GM18868 (cell line): ENCODE measurements at regions not wholly inside any gene's neighbourhood (a gene's known extent, or its start where the extent isn't known, plus 50 kb on each side); places are given as distances from the start of the nearest gene placed in this dataset.

Experiments
- ATAC-seq: cut with Tn5 transposase; IDR thresholded peaks from one replicate; pipeline ENCODE4 v1.9.1; 2021; ENCODE audit warnings: mild to moderate bottlenecking, moderate library complexity; ENCODE audit not compliant: unreplicated experiment

DNA sequence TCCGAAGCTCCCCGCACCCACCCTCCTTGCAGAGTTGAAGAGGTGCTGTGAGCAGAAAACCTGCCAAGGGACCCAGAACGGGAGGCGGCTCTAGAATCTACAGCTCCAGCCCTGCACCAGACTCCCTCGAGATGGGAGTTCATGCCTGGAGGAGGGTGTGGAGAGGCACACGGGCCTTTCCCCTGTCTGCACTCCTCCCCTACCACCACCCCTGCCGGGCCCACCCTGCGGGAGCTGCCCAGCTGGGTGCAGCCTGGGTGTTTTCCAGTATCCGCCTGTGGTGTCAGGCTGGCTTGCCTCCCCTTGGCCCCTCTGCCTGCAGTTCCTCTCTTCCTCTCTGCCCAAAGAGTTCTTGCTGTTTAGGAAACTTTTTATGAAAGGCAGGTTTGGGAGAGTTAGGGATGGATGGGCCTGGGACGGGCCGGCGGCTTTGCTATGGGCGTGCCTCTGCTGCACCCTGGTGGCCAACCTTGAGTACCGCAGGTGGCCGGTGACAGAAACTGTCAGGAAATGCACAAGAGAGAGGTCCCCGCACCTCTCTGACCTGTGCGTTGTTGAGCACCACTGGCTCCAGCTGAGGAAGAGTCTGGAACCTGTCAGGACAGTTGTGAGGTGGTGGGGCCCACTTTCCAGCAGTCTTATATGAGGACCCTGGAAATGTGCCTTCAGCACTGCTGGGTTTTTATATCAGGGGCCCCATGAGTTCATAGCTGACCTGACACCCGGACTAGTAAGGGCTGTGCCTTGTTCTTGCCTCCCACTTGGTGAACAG is 354.1 kb downstream of the SEC14L1 start:
- ATAC-seq: peak; percentile 42

DNA sequence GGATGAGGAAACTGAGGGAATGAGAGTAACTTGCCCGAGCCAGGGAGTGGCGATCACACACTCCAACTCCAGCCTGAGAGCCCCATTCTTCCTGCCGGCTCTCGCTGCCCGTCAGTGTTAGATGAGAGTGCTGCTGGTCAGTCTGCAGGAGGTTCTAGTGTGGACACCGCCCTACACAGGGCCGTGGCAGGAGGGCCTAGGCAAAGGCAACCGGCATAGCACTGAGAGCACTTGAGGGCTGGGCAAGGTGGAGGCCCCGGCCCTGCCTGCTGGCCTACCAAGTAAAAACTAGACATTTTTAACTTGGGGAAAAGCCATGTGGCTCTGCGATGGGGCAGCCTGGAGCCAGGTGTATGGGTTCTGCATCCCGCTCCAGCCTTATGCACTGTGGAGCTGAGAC is 354.8 kb downstream of the SEC14L1 start:
- ATAC-seq: no peak

DNA sequence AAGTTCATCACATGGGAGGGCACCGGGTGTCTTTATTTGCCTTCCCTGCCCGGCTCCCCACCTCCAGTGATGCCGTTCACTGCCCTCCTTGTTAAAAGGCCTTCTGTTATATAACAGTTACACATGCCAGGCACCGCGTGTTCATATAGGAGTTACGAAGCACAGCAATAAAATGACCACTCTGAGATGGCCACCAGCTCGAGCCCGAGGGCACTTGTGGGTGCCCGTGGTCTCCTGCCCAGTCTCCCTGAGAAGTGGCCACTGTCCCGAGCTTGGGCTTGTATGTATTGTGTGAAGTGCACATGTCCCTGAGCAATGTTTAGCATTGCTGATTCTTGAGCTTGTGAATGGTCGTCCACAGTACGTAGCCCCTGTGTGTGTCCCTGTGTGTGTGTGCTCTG is 355.6 kb downstream of the SEC14L1 start:
- ATAC-seq: no peak

DNA sequence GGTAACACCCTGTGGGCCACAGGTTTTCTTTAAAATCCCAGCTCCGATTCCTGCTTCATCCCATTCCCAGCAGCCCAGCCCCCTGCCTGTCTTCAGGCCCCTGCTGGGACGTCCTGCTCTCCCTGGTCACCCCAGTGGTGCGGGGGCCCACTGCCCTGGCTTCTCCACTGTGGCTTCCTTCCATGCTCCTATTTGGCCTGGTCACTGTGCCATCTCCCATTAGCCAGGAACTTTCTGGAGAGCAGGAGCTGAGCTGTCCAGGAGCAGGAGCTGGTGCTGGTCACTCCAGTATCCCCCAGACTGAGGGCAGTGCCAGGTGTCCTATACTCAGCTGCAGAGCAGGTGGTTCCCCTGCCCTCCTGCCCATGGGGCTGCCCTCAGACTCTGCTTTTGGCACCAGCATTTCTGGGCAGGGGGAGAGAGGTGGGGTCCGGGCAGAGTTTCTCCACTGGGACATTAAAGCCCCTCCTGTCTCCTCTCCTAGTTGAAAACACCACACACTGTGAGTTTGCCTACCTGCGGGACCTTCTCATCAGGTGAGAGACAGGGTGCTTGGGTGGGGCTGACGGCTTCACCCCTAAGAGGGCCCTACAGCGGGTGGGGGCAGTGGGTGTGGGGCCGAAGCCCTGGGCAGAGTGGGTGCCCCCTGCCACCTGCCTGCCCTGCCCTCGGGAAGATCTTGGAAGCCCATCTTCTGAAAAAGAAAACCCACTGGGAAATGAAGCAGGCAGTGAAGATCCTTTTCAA is 356.2 kb downstream of the SEC14L1 start:
- no peak for ATAC-seq

DNA sequence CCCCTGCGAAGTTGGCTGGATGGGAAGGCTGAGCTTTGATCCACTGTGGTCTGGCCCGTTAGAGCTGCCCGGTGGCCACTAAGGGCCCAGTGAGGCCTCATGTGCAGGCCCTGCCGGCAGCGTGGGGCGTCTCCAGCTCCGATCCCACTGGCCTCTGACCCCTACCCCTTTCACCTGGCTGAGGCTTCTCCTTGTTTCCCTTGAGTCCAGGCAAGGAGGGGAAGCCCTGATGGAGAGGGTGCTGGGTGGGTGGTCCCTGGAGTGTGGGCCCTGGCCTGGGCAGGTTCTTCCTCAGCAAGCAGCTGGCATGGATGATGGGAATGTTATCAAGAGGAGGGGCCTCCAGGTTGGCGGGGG is 356.8 kb downstream of the SEC14L1 start:
- ATAC-seq: no peak

DNA sequence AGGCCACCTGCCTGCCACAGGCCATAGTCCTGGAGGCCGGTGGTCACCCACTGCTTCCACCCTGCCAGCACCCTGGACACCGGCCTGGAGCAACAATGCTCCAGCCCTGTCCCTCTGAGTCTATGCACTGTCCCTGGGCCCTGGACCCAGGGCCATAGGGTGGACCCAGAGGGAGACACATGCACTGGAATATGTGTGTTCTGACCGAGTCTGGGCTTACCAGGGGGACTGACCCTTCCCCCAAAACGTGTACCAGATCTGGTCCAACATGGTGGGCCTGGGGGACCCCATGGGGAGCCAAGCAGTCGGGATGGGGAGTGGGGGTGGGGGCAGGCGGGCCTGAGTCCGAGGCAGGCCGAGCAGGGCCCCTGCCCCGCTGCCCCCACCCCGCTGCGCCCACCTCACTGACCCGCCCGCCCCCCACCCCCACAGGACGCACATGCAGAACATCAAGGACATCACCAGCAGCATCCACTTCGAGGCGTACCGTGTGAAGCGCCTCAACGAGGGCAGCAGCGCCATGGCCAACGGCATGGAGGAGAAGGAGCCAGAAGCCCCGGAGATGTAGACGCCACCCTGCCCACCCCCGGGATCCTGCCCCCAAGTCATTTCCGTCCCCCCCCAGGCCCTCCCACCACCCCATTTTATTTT is 357.4 kb downstream of the SEC14L1 start:
- ATAC-seq: no peak

DNA sequence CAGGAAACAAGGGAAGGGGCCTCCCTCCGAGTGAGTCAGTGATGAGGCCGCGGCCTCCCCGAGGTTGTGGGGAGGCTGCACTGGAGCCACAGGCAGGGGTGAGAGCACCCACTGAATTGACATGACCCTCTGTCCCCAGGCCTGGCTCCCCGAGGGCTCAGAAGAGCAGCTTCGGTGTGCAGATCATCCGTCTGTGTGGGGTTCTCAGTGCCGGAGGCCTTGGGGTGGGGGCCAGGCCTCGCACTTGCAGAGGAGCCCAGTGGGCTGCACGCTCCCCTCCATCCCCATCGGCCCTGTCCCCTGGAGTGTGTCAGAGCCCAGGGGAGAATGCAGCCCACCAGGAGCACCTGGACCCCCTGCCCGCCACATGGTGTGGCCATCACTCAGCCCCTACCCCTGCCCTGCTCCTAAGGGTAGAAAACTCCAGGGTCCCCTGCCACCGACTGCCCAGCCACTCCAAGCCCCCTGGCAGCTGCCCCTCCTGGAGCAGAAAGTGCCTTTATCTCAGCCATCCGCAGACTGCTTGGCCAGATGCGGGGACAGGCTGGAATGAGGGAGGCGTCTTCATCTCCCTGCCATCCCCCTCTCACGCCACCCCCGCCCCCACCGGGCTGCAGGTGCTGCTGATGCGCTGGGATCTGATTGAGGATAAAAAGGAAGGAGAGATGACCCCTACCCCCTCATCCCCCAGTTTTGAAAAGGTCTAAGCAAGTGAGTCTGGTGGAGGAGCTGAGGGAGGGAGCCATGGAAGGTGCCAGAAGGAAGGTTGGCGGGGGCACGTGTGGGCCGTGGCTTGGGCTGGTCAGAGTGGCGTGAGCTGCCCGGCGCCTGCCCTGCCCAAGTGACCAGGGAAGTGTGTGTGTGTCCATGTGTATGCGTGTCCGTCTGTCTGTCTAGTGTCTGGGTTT is 358.3 kb downstream of the SEC14L1 start:
- no peak for ATAC-seq

DNA sequence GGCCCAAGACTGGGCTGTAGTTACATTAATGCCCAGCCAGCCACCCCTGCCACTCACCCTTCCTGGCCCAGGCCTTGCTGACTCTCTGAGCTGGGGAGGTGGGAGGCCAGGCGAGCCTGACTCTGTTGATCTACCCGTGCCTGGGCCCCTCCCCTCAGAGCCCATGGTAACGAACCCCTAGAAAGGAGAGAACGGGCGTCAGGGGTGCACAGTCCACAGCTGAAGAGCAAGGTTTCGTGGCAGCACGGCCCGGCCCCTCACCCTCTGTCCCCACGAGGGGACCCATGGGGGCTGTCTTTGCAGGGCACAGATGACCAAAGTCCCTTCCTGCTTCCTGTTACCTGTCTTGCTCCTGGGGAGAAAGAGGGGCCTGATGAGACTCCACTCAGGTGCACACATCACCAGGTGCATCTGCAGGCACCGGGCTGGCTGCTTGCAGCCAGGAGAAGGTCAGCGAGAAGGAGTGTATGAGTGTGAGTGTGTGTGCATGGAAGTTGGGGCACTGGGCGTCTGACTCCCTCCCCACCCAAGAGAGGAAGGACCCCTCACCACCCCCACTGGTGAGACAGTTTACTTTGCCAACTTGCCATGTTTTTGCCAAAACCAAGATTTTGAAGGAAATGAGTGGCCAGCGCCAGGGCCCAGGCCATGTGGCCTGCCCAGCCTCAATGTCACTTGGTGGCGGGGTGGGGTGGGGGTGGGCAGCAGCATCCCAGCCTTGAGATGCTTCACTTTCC is 359.1 kb downstream of the SEC14L1 start:
- ATAC-seq: no peak

DNA sequence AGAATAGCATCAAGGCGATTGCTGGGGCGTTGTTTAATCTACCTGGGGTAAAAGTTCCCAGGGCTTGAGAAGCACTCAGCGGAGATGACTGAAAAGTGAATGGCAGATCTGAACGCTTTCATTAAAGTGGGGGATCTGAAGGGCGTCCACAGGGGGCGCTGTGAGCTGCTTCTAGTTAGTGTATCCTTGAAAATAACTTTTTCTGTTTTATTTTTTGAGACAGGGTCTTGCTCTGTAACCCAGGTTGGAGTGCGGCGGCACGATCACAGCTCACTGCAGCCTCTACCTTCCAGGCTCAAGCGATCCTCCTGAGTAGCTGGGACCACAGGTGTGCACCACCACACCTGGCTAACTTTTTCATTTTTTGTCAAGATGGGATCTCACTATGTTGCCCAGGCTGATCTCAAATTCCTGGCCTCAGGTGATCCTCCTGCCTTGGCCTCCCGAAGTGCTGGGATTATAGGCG is 360.4 kb downstream of the SEC14L1 start:
- no peak for ATAC-seq

DNA sequence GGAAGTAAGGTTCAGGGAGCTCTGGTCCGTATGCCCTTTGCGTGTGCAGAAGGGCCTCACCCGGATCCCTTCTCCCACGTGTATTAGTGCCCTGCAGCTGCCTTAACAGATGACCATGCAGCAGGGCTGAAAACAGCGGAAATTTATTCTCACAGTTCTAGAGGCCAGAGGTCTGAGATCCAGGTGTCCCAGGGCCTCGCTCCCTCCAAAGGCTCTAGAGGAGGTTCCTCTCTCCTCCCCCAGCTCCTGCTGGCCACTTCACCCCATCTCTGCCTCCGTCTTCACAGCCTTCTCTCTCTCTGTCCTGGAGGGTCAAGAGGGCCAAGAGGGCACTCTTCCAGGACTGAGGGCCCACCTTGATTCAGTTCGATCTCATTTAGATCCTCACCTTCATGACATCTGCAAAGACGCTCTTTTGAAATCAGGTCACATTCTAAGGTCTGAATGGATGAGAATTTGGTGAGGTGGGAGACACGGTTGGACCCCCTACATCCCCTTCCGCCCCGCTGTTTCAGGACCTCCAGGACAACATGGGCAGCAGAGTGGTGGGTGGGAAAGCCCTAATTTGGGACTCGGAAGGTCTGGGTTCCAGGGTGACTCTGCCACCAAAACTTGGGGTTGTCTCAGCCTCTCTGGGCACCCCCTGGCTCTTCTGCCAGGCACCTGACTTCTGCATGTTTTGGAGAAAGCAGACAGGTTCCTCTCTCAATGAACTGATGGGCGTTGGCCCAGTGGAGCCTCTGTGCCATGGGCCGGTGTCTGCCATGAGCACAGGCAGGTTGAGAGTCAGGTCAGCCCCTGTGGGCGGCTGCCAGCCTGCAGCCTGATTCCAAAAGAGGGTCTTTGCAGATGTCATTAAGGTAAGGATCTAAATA is 361.2 kb downstream of the SEC14L1 start:
- no peak for ATAC-seq

DNA sequence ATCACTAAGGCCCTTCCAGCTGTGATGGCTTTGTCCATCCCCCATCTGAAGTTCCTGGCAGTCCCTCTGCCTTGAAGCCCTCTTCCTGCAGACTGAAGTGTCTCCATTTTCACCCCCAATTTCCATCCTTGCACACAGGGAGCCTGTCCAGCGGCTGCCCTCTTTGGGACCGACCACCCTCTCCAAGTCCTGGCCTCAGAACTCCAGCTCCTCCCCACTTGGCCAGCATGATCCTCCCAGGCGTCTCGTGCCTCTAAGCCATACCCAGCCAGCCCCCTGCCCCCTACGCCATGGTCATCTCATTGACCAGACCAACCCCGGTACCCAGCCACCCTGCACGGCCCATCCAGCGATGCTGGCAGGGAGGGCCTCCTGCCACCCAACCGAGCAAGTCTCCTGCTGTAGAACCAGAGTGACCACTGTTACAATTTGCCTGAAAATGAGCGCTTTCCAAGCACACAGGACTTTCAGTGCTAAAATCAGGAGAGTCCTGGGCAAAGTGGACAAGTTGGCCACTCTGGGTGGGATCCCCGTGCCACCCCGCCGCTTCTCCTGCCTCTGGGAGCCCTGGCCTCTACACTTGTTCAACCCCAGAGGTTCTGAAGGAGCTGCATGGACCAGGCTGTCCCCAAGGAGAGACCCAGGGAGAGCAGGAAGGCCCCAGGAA is 362.0 kb downstream of the SEC14L1 start:
- ATAC-seq: no peak

DNA sequence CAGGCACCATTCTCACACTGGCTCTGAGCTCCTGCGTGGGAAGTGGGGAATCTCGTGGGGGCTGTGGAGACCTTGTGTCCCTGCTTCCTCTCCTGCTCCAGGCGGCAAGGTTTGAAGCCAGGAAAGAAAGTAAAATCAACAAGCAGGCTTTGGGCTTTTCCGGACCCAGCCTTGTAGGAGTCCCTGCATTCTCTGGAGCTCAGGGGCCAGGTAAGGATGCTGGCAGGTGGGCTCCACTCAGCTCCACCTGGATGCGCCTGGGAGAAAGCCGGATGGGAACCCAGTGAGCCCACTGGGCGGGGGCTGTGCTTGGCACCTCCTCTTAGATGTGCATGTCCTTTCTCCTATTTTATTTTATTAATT is 362.5 kb downstream of the SEC14L1 start:
- ATAC-seq: no peak

DNA sequence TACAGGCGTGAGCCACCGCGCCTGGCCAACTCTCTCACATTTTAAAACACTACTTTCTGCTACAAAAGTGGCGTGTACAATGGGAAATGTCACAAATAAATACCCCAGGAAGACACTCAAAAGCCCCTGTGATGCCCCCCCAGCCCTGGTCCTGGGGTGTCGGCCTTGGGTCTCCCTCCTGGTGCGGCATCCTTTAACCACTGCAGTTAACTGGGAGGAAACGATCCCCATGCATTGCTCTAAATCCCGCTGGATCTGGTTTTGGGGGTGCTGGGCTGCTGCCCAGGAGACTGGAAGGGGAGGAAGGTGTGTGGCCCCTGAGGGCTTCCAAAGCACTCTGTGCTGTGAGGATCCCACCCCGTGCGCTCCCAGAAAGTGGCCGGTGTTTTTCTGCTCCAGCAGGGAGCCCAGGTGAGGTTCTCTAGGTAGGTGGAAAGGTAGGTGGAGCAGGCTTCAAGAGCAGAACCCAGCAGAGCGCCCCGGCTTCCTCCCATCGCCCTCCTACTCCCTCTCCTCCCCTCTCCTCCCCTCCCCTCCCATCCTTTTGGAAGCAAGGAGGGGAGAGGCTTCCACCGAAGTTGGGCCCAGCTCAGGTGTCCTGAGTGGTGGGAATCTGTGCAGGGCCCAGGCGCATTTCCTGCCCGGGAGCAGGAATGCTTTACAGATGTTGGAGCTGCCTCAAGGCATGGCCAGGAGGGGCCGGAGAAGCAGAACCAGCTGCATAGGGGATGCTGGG is 363.3 kb downstream of the SEC14L1 start:
- ATAC-seq: no peak

DNA sequence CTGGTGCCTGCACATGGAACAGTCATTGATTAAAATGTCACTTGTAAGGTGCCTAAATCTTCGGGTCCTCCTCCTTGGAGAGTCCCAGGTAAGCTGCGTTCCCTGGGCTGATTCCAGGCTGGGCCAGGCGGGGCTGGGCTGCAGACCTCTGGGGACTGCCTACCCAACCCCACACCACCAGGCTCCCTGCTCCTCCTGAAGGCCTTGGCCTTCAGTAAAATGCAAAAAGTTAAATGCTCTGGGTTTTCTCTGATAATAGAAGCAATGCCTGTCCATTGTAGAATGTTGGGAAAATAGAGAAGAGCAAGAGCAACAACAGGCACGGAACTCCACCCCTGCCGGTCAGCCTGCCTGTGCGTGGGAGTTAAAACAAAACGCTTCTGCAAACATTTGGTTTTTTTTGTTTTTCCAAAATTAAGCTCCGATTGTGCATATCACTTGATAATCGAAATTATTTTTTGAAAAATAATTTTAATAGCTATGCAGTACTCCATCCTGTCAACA is 363.9 kb downstream of the SEC14L1 start:
- no peak for ATAC-seq

DNA sequence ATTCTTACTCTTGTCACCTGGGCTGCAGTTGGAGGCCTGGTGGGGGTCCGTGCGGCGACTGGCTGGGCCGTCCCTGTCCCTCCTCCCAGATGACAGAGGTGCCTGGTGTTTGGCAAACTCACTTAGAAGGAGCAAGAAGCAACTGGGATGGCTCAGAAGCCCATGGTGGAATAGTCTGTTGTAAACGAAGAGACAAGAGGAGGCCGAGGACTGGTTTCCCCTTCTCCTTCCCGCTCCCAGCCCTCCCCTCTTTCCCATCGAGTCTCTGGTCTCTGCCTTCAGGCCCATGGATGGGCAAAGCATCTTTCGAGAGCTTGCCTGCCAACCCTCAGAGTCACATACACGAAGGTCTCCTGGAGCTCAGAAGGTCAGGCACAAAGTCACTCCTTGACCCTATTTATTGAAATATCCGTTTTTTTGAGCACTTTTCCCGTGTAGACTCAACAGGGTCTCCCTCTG is 364.4 kb downstream of the SEC14L1 start:
- ATAC-seq: no peak

DNA sequence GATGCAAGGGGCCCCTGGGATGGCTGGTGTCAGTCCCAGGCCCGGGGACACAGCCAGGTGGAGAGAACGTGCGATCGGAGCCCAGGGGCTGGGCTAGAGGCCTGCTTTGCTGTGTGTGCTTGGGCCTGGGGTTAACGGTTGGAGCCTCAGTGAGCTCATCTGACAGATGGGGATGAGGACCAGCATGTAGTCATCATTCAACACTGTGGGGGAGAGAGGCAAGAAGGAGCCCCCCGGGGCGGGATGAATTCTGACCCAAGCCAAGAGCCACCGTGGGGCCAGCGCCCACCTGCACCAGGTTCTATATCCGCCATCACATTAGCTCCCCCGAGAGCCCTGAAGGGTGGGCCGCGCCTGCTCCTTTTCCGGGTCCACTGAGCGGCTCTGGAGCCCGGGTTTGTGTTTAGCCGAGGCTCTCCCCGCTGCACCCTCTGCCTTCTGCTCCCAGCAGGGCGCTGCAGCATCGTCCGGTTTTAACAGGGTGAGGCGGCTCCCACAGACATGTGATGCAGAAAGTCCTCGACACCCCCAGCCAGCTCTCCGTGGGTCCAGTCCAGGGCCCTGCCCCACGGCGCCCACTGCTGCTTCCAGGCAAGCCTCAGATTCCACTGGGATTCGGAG is 365.7 kb downstream of the SEC14L1 start:
- no peak for ATAC-seq

DNA sequence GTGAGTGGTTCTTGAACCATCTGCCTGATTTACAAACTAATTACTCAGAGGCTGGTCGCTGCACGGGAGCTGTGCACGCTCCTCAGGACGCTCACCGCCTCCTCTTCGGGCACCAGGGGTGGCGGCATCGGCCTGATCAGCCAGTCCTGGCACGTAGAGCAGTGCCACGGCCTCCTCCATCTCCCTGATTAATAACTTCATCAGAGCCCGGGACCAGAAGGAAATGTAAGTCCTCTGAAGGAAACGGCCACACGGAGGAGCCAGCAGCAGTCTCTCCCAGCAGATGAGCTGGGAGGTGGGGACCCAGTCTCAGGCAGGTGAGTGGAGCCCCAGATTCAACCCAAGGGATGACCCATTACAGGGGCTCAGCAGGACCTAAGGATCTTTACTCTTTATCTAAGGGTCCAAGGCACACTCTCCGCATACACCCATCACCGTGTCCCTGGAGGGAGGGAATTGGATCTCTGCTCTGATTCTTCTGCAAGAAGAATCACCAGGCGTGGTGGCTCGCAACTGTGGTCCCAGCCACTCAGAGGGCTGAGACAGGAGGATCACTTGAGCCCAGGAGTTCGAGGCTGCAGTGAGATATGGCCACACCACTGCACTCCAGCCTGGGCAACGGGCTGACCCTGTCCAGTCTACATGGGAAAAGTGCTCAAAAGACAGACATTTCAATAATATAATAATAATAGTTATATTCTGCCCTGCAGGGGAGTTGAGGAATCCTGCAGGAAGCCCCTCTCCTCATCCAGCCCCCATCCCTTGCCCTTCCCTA is 366.5 kb downstream of the SEC14L1 start:
- ATAC-seq: no peak
